Fibroblast of lung (primary cell): ENCODE measurements at regions not wholly inside any gene's neighbourhood (a gene's known extent, or its start where the extent isn't known, plus 50 kb on each side); places are given as distances from the start of the nearest gene placed in this dataset.
A peak's percentile ranks its signal among the peaks of the same experiment; 100 is the strongest.

Experiments used
- DNase-seq, 2 donors: peaks; one replicate each; pipeline versions ENCODE4 v3.0.0 to v3.0.0-alpha.2; 2010; ENCODE audit warnings: low read depth in 2 of 2
- H2AFZ ChIP-seq: 2 replicates; pipeline ENCODE4 v1.5.1; 2012; ENCODE audit warnings: low read length, control low read depth, inconsistent platforms
- H3K27ac ChIP-seq: 2 replicates; pipeline ENCODE4 v1.5.1; 2011; ENCODE audit warnings: low read length, control low read depth; ENCODE audit not compliant: insufficient read depth
- H3K27me3 ChIP-seq: 2 replicates; pipeline ENCODE4 v1.5.1; 2011; ENCODE audit warnings: mild to moderate bottlenecking, low read length; ENCODE audit not compliant: control insufficient read depth, insufficient read depth
- H3K36me3 ChIP-seq: 2 replicates; pipeline ENCODE4 v1.5.1; 2011; ENCODE audit warnings: low read length; ENCODE audit not compliant: control insufficient read depth, insufficient read depth
- H3K4me1 ChIP-seq: 2 replicates; pipeline ENCODE4 v1.5.1; 2011; ENCODE audit warnings: low read length; ENCODE audit not compliant: control insufficient read depth, insufficient read depth; ENCODE audit errors: extremely low read depth
- H3K4me2 ChIP-seq: 2 replicates; pipeline ENCODE4 v1.5.1; 2011; ENCODE audit warnings: low read length, control low read depth; ENCODE audit not compliant: insufficient read depth; ENCODE audit errors: extremely low read depth
- H3K4me3 ChIP-seq, 4 experiments: fragments of 200-600 bp in 1 of 4; sonication (generic) in 1 of 4; replicated peaks in 1 of 4; 2 replicates each; pipeline ENCODE4 v1.5.1; 2011 to 2016; ENCODE audit warnings: low read length in 4 of 4, low read depth in 3 of 4, mild to moderate bottlenecking in 3 of 4, control low read depth in 2 of 4, inconsistent platforms in 1 of 4, mixed read lengths in 1 of 4; ENCODE audit not compliant: insufficient read depth in 1 of 4; ENCODE audit errors: control extremely low read depth in 1 of 4
- H3K79me2 ChIP-seq: 2 replicates; pipeline ENCODE4 v1.5.1; 2012; ENCODE audit warnings: mild to moderate bottlenecking, low read length, inconsistent platforms; ENCODE audit not compliant: control insufficient read depth, insufficient read depth
- H3K9ac ChIP-seq: 2 replicates; pipeline ENCODE4 v1.5.1; 2011; ENCODE audit warnings: mild to moderate bottlenecking, low read length, control low read depth; ENCODE audit not compliant: insufficient read depth
- H3K9me3 ChIP-seq: 2 replicates; pipeline ENCODE4 v1.5.1; 2012; ENCODE audit warnings: low read depth, low read length; ENCODE audit not compliant: control insufficient read depth, insufficient read depth
- H4K20me1 ChIP-seq: 2 replicates; pipeline ENCODE4 v1.5.1; 2011; ENCODE audit warnings: low read length; ENCODE audit not compliant: control insufficient read depth, insufficient read depth; ENCODE audit errors: extremely low read depth
- CTCF ChIP-seq, 2 donors: IDR thresholded peaks in 1 of 2; conservative IDR thresholded peaks in 1 of 2; 1 replicate in 1 of 2; 2 replicates in 1 of 2; pipeline ENCODE4 v1.5.1; 2011 to 2012; ENCODE audit warnings: low read length in 2 of 2, control low read depth in 1 of 2, inconsistent platforms in 1 of 2, low read depth in 1 of 2, mild to moderate bottlenecking in 1 of 2
- EZH2 ChIP-seq: IDR thresholded peaks from 2 replicates; pipeline ENCODE4 v1.5.1; 2012; ENCODE audit warnings: low read length, control low read depth, mild to moderate bottlenecking; ENCODE audit errors: missing control alignments

DNA sequence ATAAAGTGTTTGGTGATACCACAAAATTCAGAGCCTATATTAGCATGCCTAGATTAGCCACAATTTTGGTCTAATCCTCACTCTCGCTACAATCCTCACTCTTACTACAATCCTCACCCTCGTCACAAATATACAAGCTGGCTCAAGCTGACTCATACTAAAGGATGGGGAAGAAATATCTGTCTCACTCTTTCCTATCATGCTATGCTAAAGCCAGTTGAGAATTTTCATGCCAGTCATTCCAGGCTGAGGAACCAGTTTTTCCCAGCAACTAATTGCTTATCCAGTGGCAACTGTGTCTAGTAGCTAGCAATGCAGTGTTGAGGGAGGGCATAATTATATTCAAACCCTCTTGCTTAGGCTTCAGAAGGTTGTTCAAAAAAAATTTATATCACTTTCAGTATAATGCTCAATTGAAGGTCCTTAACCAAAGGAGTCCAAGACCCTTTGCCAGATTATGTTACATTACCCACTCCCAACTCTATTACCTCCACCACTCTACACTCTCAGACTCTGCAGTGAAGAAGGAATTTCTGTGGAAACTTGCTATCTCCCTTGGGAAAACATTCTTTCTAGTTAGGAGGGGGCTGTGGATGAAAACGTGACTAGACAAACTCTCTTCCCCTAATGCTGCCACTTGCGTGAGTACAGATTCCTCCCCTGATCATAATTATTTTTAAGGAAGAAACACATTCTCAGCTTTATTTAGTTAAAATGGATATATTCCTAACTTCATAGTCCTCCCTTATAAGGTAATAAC lies 810.3 kb upstream of the ACO1 start:
- no peak overlapping the region for H3K4me2 ChIP-seq
- no peak overlapping the region for H3K9ac ChIP-seq
- DNase-seq = peak in 1 of 2 donors; percentile 40

GRCh38 chr9:31582071-31582470 lies 802.4 kb upstream of the ACO1 start:
- H3K9me3 ChIP-seq = no peaks in the 10 kb centered on the region
- TF ChIP-seq CTCF (conservative IDR thresholded peaks at IDR 0.05 in 1 of 2, IDR thresholded peaks at IDR 0.05 in 1 of 2; ENCODE audit: low read depth in 1 of 2, low read length in 2 of 2) (no peak), EZH2 (no peak)
- no peaks in the 10 kb centered on the region for H3K27me3 ChIP-seq
- H3K79me2 ChIP-seq = no peaks in the 10 kb centered on the region
- peak in 1 of 2 donors; percentile 8 for DNase-seq
- H3K27ac ChIP-seq = no peak overlapping the region
- H3K36me3 ChIP-seq = no peaks in the 10 kb centered on the region
- no peak overlapping the region for H3K4me3 ChIP-seq
- no peaks in the 10 kb centered on the region for H3K4me1 ChIP-seq
- no peaks in the 10 kb centered on the region for H4K20me1 ChIP-seq
- no peak overlapping the region for H3K4me2 ChIP-seq
- no peak overlapping the region for H3K9ac ChIP-seq
- no peak overlapping the region for H2AFZ ChIP-seq

More for the DNA sequence above, 810.3 kb upstream of the ACO1 start:
- Histone ChIP-seq H3K9me3 (no peaks in the 10 kb centered on the region), H3K36me3 (no peaks in the 10 kb centered on the region), H3K27me3 (no peaks in the 10 kb centered on the region), H4K20me1 (no peaks in the 10 kb centered on the region), H2AFZ (no peak overlapping the region), H3K27ac (no peak overlapping the region), H3K79me2 (no peaks in the 10 kb centered on the region), H3K4me3 (no peak overlapping the region), H3K4me1 (no peaks in the 10 kb centered on the region)
- TF ChIP-seq EZH2 (no peak), CTCF (conservative IDR thresholded peaks at IDR 0.05 in 1 of 2, IDR thresholded peaks at IDR 0.05 in 1 of 2; ENCODE audit: low read depth in 1 of 2, low read length in 2 of 2) (no peak)

GRCh38 chr9:31582561-31582960 lies 801.9 kb upstream of the ACO1 start:
- Histone ChIP-seq H3K4me1 (no peaks in the 10 kb centered on the region), H3K4me2 (no peak overlapping the region), H3K4me3 (no peak overlapping the region), H3K27me3 (no peaks in the 10 kb centered on the region), H3K36me3 (no peaks in the 10 kb centered on the region), H2AFZ (no peak overlapping the region), H3K9ac (no peak overlapping the region), H3K79me2 (no peaks in the 10 kb centered on the region), H3K27ac (no peak overlapping the region), H4K20me1 (no peaks in the 10 kb centered on the region), H3K9me3 (no peaks in the 10 kb centered on the region)
- TF ChIP-seq CTCF (conservative IDR thresholded peaks at IDR 0.05 in 1 of 2, IDR thresholded peaks at IDR 0.05 in 1 of 2; ENCODE audit: low read depth in 1 of 2, low read length in 2 of 2) = no peak
- no peak for DNase-seq
